ENCODE measurements at regions not wholly inside any gene's neighbourhood (a gene's known extent, or its start where the extent isn't known, plus 50 kb on each side); places are given as distances from the start of the nearest gene placed in this dataset.

GRCh38 chr18:25425024-25425423, 73.1 kb upstream of the ZNF521 start:
- H3K4me3 ChIP-seq (ENCODE audit: low read length), result no peak overlapping the region
- TF ChIP-seq ZNF274 (IDR thresholded peaks at IDR 0.05; ENCODE audit: low read depth, low read length), result no peak

GRCh38 chr18:25423760-25424159, 71.8 kb upstream of the ZNF521 start:
- no peak for TF ChIP-seq ZNF274 (IDR thresholded peaks at IDR 0.05; ENCODE audit: low read depth, low read length)
- no peak overlapping the region for H3K4me3 ChIP-seq (ENCODE audit: low read length)

GRCh38 chr18:25423267-25423666, 71.3 kb upstream of the ZNF521 start:
- no peak for TF ChIP-seq ZNF274 (IDR thresholded peaks at IDR 0.05; ENCODE audit: low read depth, low read length)
- H3K4me3 ChIP-seq (ENCODE audit: low read length), result no peak overlapping the region

DNA sequence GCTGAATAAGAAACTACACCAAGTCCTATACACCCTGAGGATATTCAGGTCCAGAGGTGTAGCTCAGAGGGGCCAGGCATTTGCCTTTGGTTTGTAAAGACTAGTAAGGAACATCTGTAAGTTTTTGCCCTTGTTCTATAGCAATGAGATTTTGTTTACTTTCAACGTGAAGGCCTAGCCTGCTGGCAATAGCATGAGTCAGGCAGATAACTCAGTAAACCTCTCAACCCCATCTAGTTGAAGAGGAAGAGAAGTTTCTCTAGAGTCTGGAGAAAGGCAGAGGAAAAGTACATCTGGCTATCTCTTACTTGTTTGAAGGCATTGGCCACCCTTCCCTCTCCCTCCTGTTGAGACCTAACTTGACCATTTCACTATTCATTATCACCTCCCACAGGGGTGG, 70.3 kb upstream of the ZNF521 start:
- H3K4me3 ChIP-seq (ENCODE audit: low read length), result no peak overlapping the region
- no peak for TF ChIP-seq ZNF274 (IDR thresholded peaks at IDR 0.05; ENCODE audit: low read depth, low read length)

GRCh38 chr18:25420077-25420825, 68.3 kb upstream of the ZNF521 start:
- no peak for TF ChIP-seq ZNF274 (IDR thresholded peaks at IDR 0.05; ENCODE audit: low read depth, low read length)
- no peak overlapping the region for H3K4me3 ChIP-seq (ENCODE audit: low read length)

DNA sequence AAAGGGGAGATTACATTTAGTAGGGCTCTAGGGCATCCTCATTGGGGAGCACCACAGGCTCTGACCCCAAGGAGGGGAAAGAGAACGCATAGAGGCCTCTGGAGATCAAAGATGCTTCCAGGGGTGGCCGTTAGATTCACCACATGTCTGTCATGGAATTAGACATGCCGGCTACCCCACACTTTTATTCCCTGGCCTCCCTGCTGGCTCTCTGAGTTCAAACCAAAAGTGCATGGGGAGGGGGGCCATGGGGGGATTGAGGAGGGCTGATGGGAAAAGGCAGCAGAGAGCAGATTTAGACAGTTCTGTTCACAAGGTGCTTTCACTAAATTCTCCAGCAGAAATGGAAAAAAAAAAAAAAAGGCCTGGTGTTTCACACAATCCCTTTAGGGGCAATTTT, 64.4 kb upstream of the ZNF521 start:
- H3K4me3 ChIP-seq (ENCODE audit: low read length), result no peak overlapping the region

GRCh38 chr18:25409971-25410370, 58.0 kb upstream of the ZNF521 start:
- no peak overlapping the region for H3K4me3 ChIP-seq (ENCODE audit: low read length)
- no peak for TF ChIP-seq ZNF274 (IDR thresholded peaks at IDR 0.05; ENCODE audit: low read depth, low read length)

More for the DNA sequence above, 64.4 kb upstream of the ZNF521 start:
- no peak for TF ChIP-seq ZNF274 (IDR thresholded peaks at IDR 0.05; ENCODE audit: low read depth, low read length)

DNA sequence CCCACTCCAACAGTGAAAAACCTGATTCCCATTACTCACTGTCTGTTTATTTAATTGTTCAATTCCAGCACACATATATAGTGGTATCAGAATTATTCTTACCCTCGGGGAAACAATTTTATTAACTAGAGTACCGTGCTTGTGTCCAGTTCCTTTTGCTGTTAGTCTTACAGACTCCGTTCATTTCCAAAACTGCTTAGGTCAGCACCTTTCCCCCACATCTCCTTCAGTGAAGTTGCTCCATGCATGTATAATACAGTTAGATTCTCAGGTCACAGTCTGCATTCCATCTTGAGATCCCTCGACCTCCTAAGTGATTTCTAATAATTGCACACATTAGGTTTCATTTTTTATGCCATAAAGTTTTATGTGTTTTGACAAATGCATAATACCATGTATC, 56.3 kb upstream of the ZNF521 start:
- no peak for TF ChIP-seq ZNF274 (IDR thresholded peaks at IDR 0.05; ENCODE audit: low read depth, low read length)
- no peak overlapping the region for H3K4me3 ChIP-seq (ENCODE audit: low read length)

All from GM08714 (cell line).